Stimulated activated CD4-positive, alpha-beta T cell treated with anti-CD3 and anti-CD28 coated beads, Interleukin-15, amount 100 ng/mL, for 24 hours (primary cell): ENCODE measurements at regions not wholly inside any gene's neighbourhood (a gene's known extent, or its start where the extent isn't known, plus 50 kb on each side); places are given as distances from the start of the nearest gene placed in this dataset.
"Not testable (repeated sequence)": the region's sequence is repeated elsewhere in the genome, so short reads cannot be mapped to it uniquely, and the experiment has no call there.

Source experiments
- DNase-seq: peaks from one replicate; pipeline ENCODE4 v3.0.0-alpha.2; 2020

- DNase-seq, result no peak
These were observed 394.8 kb downstream of the USP25 start for GRCh38 chr21:16124378-16125138.

DNA sequence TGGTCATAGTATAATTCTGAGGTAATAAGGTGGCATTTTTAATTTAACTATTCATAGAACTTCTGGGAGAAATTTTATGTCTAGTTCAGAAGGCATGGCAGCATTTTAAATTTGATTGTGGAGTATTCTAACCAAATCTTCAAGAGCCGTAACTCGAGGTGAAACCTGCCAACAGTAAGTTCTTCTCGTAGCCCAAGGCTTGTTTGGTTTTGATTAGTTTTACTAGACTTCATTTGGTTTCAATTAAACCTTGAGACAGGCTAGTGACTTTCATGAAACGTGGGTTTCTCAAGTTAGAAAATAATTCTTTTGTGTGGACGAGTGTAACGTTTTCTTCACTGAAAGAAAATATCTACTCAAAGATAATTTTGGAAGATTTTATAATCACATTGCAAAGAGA lies 395.5 kb downstream of the USP25 start:
- no peak for DNase-seq

GRCh38 chr21:16132453-16132852 lies 402.7 kb downstream of the USP25 start:
- not testable (repeated sequence) for DNase-seq

DNA sequence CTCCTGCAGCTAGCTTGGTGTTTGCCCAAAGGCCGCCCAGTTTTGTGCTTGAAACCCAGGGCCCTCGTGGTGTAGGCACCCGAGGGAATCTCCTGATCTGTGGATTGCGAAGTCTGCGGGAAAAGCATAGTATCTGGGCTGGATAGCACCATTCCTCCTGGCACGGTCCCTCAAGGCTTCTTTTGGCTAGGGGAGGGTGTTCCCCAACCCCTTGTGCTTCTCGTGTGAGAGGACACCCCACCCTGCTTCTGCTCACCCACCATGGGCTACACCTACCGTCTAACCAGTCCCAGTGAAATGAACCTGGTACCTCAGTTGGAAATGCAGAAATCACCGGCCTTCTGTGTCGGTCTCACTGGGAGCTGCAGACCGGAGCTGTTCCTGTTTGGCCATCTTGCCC lies 403.5 kb downstream of the USP25 start:
- DNase-seq, result no peak

GRCh38 chr21:16134134-16134533 lies 404.4 kb downstream of the USP25 start:
- no peak for DNase-seq

DNA sequence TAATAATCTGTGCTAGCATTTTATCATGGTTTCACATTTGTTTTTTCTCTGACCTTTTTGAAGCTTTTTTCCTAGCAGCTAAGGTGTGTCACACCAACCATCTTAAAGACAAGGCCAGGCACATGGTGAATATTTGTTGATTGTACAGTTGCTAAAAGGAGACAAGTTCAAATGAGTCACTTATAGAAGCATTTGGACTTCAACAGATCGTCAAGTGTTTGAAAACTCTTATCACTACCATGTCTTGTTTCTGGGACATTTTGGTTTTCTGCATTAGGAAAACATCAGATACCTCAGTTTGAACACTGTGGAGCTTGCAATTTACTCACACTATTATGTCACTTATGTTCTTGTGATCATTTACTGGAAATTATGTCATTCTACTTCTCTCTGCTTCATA lies 407.3 kb downstream of the USP25 start:
- no peak for DNase-seq

- no peak for DNase-seq
These were observed 415.3 kb downstream of the USP25 start for GRCh38 chr21:16145052-16145451.

- DNase-seq, result no peak
These were observed 415.7 kb downstream of the USP25 start for GRCh38 chr21:16145479-16145878.

DNA sequence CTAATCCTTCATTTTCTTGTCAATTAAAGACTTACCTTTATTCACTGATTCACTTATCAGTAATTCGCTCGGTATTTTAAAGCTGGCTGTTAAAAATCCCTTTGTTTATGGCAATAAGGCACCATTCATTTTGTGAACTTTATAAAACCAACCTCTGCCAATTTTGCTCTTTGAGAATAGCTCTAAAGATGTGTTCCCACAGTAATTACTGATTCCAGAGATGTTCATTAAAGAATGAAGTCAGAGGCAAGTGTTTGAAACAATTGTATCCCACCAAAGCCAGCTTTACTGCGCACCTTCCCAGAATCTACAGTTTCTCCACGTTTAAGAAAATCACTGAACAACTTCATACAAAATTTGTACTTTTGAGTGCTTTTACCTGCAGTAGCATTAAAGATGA lies 424.5 kb downstream of the USP25 start:
- no peak for DNase-seq

DNA sequence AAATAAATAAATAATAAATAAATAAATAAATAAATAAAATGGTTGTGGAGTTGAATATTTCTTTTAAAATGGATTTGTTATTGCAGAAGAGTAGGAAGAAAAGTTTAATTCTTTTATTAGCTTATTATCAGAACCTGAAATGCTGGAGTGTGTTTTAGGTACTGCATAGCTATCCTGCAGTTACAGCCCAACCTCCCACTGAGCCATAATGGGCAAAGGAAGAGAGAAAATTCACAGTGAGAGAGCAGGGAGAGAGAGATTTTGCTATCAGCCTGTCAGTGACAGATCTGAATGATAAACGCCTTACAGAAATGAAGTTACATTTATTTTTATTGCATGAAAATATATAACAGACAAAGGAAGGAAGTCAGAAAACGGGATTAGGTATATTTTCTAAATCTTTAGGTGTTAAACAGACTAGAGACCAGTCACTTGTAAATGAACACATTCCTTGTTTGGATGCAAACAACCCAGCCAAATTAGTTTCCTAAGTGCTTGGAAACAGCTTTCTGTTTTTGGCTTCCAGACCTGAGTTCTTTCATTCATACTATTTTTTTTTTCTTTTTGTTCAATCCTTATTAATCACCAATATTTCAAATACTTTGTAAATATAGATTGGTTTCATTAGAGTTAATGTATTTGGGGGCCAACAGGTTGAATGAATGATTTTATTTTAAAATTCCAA lies 425.3 kb downstream of the USP25 start:
- no peak for DNase-seq

DNA sequence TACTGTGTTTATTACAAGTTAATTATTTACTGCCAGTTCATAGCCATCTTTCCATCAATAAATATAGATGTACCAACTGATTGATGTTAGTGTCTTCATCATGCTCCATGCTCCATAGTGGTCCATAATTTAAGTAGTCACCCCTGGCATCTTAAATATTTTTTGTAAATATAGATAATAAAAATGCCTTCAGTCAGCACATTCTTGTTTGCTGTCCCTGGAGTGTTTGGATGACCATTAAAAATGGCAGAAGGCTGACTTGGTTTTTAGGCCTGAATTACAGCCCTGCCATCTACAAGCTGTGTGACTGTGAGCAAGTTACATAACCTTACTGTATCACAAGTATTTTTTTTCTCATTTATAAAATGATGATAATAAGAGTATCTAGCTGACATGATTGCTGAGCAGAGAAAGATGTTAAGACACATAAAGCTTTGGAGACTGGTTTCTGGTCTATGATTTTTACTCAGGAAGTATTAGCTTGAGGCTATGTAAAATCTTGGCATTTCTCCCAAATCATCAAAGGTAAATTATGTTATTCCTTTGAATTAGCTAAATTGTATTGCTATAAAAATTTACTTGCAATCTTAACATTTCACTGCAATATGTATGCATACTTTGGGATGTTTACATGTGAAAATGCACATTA lies 427.2 kb downstream of the USP25 start:
- no peak for DNase-seq

- DNase-seq, result no peak
These were observed 429.6 kb downstream of the USP25 start for GRCh38 chr21:16159213-16159970.

- no peak for DNase-seq
These were observed 430.2 kb downstream of the USP25 start for GRCh38 chr21:16159971-16160350.

GRCh38 chr21:16162953-16163352 lies 433.2 kb downstream of the USP25 start:
- no peak for DNase-seq

DNA sequence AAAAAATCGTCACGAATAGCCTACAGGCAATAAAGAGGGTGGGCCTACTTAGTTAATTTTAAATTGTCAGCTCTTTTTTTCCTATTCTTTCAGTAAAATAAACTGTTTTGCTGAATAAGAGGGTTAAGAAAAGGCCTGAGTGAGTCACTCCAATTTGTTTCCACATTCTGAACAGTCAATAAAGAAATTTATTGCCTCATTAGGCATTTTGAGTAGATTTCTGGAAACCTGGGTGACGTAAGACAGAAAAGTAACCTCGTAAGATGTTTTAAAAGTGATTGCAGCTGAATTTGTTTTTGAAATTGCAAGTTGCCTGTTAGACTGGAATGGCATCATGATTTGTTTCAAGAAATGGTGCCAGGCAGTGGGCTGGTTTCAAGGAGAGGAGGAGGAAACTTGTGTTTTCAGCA lies 439.3 kb downstream of the USP25 start:
- no peak for DNase-seq

GRCh38 chr21:16169779-16170178 lies 440.0 kb downstream of the USP25 start:
- no peak for DNase-seq

GRCh38 chr21:16176570-16176969 lies 446.8 kb downstream of the USP25 start:
- DNase-seq, result no peak

GRCh38 chr21:16177532-16177931 lies 447.8 kb downstream of the USP25 start:
- no peak for DNase-seq

GRCh38 chr21:16179773-16180172 lies 450.0 kb downstream of the USP25 start:
- no peak for DNase-seq

GRCh38 chr21:16180614-16181013 lies 450.8 kb downstream of the USP25 start:
- no peak for DNase-seq

DNA sequence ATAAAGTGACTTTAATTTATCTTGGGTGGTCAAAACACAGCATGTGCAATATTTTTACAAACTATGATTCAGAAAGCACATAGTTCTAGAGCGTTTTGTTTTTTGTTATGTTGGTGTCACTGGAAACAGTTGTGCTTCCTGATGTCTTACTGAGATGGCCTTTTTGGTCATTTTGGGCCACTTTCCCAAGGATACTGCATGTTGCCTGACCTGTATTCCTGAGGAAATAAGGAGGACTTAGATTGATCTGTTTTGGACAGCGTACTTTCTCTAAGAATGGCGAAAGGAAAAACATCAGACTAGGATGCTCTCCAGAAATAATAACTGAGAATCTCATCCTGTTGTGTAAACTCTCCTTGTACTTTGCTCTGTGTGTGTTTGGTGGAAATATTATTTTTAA lies 451.2 kb downstream of the USP25 start:
- no peak for DNase-seq

- DNase-seq, result no peak
These were observed 456.0 kb downstream of the USP25 start for GRCh38 chr21:16185766-16186165.

DNA sequence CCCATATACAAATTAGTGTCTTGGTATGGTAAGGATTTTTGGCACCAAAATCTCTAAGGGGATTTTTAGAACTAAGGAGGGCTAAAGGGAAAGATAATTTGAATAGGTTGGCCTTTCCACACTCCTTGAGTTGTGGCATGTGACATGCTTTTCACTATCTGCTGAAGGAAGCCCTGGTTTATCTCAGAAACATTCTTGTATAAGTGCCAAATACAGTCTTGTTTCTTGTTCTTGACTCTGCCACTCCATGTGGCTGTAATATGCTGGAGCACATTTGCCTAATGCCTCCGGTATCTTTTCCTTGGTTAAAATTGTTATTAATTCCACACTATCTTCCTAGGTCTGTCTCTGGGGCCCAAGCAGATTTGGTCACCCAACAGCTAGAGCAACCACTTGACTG lies 457.0 kb downstream of the USP25 start:
- no peak for DNase-seq
